HG02938 (cell line): ENCODE measurements at regions not wholly inside any gene's neighbourhood (a gene's known extent, or its start where the extent isn't known, plus 50 kb on each side); places are given as distances from the start of the nearest gene placed in this dataset.
A peak's percentile ranks its signal among the peaks of the same experiment; 100 is the strongest.

Experiments used
- ATAC-seq: cut with Tn5 transposase; IDR thresholded peaks from one replicate; pipeline ENCODE4 v1.9.1; 2021; ENCODE audit warnings: mild to moderate bottlenecking, moderate library complexity; ENCODE audit not compliant: unreplicated experiment

GRCh38 chr3:111311126-111311525, 230.9 kb upstream of the CD96 start:
- no peak for ATAC-seq

GRCh38 chr3:111311709-111312235, 230.2 kb upstream of the CD96 start:
- ATAC-seq: peak; percentile 96

- ATAC-seq: no peak
These were observed 227.7 kb upstream of the CD96 start for GRCh38 chr3:111314181-111314873.

- ATAC-seq: no peak
These were observed 227.1 kb upstream of the CD96 start for GRCh38 chr3:111314898-111315297.

GRCh38 chr3:111315930-111316587, 225.9 kb upstream of the CD96 start:
- no peak for ATAC-seq

GRCh38 chr3:111318289-111318688, 223.7 kb upstream of the CD96 start:
- ATAC-seq: no peak

- ATAC-seq: peak; percentile 53
These were observed 222.4 kb upstream of the CD96 start for GRCh38 chr3:111319598-111319997.

- no peak for ATAC-seq
These were observed 220.2 kb upstream of the CD96 start for GRCh38 chr3:111321786-111322185.

GRCh38 chr3:111323019-111323418, 219.0 kb upstream of the CD96 start:
- ATAC-seq: no peak

- no peak for ATAC-seq
These were observed 217.8 kb upstream of the CD96 start for GRCh38 chr3:111324151-111324550.

GRCh38 chr3:111324645-111325044, 217.4 kb upstream of the CD96 start:
- ATAC-seq: peak; percentile 53

- ATAC-seq: no peak
These were observed 216.8 kb upstream of the CD96 start for GRCh38 chr3:111325160-111325718.

GRCh38 chr3:111326144-111326995, 215.6 kb upstream of the CD96 start:
- peak; percentile 58 for ATAC-seq

GRCh38 chr3:111331306-111331705, 210.7 kb upstream of the CD96 start:
- no peak for ATAC-seq

GRCh38 chr3:111331912-111332311, 210.1 kb upstream of the CD96 start:
- no peak for ATAC-seq

- no peak for ATAC-seq
These were observed 209.4 kb upstream of the CD96 start for GRCh38 chr3:111332488-111333080.

GRCh38 chr3:111333642-111334041, 208.4 kb upstream of the CD96 start:
- no peak for ATAC-seq

- peak; percentile 72 for ATAC-seq
These were observed 206.3 kb upstream of the CD96 start for GRCh38 chr3:111335512-111336303.

- ATAC-seq: no peak
These were observed 205.5 kb upstream of the CD96 start for GRCh38 chr3:111336511-111336910.
